Astrocyte of the spinal cord (primary cell): ENCODE measurements at regions not wholly inside any gene's neighbourhood (a gene's known extent, or its start where the extent isn't known, plus 50 kb on each side); places are given as distances from the start of the nearest gene placed in this dataset.

Source experiments
- DNase-seq: peaks from one replicate; pipeline ENCODE4 v3.0.0; 2011; ENCODE audit warnings: low read depth, low spot score
- H3K4me3 ChIP-seq: 2 replicates; pipeline ENCODE4 v1.5.1; 2011; ENCODE audit warnings: low read depth, mild to moderate bottlenecking, low read length, moderate library complexity
- in situ Hi-C: cut with HindIII; loops from 2 replicates; pipeline ENCODE4 v1.10.0; 2017; ENCODE audit warnings: low sequenced_read_pairs
- TF ChIP-seq, protein P1 (sequence below): IDR thresholded peaks from 2 replicates; pipeline ENCODE4 v1.5.1; 2012; ENCODE audit warnings: low read depth, mild to moderate bottlenecking, low read length, inconsistent platforms

DNA sequence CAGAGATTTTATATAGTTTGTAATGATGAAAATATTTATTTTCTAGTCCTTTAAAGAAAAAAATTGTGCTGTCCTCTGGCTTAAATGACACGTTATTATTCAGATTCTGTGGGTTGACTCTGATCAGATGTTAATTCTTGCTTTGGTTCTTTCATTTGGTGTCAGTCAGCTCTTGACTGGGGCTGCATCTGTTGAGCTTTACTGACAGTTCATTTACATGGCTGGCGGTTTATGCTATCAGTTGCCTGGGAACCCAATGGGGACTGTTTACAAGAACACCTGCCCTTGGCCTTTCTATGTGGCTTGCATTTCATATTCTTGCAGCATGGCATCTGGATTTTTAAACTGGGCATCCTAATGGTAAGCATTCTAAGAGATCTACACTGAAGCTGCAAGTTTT, 667.1 kb upstream of the FBXO33 start:
- in situ Hi-C loops, result no loop called here
- DNase-seq, result no peak
- no peak overlapping the region for H3K4me3 ChIP-seq
- TF ChIP-seq, protein P1, sequence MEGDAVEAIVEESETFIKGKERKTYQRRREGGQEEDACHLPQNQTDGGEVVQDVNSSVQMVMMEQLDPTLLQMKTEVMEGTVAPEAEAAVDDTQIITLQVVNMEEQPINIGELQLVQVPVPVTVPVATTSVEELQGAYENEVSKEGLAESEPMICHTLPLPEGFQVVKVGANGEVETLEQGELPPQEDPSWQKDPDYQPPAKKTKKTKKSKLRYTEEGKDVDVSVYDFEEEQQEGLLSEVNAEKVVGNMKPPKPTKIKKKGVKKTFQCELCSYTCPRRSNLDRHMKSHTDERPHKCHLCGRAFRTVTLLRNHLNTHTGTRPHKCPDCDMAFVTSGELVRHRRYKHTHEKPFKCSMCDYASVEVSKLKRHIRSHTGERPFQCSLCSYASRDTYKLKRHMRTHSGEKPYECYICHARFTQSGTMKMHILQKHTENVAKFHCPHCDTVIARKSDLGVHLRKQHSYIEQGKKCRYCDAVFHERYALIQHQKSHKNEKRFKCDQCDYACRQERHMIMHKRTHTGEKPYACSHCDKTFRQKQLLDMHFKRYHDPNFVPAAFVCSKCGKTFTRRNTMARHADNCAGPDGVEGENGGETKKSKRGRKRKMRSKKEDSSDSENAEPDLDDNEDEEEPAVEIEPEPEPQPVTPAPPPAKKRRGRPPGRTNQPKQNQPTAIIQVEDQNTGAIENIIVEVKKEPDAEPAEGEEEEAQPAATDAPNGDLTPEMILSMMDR, result no peak

DNA sequence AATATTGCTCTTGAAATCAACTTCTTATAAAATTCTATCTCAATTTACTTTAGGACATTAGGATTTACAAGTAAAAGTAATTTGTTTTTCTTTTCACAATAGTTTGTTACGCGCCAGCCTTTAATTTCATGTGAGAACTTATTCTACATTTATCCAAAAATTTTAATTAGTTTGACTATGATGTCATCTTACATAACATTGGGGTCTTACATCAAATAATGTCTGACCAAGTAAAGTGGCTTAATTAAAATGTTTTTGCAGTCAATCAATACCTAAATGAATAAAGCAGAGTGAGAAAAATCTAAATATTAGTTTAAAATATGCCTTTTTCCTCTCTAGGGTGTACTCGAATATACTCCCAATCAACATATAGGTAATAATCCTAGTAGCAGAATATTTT, 666.2 kb upstream of the FBXO33 start:
- TF ChIP-seq, protein P1, result no peak
- in situ Hi-C loops, result no loop called here
- no peak overlapping the region for H3K4me3 ChIP-seq
- DNase-seq, result no peak

DNA sequence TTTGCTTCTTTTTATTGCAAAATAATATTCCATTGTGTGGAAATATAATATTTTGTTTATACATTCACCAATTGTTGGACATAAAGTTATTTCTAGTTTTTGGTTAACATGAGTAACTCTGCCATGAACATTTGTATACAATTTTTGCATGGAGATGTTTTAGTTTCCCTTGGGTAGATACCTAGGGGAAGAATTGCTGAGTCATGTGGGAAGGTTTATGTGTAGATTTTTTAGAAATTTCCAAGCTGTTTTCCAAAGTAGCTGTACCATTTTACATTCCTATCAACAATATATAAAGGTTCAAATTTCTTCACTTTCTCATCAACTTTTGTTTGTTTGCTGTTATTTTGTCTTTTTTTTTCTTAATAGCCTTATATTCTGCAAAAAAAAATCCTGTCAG, 664.7 kb upstream of the FBXO33 start:
- DNase-seq, result no peak
- TF ChIP-seq, protein P1, result no peak
- no peak overlapping the region for H3K4me3 ChIP-seq
- in situ Hi-C loops, result no loop called here

DNA sequence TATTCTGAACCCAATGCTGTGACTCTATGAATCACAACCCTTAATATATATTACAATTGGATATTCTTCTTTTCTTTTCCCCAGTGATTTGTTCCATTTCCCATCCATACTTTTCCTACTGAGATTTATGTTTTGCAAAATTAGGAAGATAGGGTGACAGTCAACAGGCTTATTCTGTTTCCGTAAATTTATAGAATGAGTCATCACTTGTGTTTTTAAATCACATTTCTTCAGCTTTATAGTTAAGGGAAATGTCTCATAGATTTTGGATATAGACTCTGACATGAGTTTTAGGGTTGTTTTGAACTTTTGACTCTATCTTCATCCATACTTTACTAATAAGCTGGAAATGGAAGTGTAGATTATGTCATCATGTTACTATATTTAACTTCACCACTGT, 661.6 kb upstream of the FBXO33 start:
- no peak for DNase-seq
- in situ Hi-C loops, result no loop called here
- TF ChIP-seq, protein P1, result no peak
- H3K4me3 ChIP-seq, result no peak overlapping the region

DNA sequence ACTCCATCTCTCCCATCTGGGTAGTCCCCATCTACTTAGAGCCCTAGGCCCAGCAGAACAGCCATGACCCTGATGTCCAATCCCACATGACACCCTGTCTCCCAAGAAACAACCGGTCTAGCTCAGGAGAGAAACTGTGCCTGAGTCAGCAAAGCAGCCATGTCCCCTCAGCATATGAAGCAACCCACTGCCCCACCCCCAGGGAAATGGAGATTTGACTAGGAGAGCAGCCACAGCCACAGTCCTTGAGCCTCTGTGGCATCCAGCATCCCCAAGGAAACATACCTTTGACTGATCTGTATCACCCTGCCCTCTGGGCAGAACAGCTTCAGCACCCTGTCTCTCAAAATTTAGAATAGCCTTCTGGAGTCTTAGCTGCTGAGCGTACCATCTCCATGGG, 641.9 kb upstream of the FBXO33 start:
- in situ Hi-C loops, result no loop called here
- TF ChIP-seq, protein P1, result no peak
- no peak for DNase-seq
- no peak overlapping the region for H3K4me3 ChIP-seq

DNA sequence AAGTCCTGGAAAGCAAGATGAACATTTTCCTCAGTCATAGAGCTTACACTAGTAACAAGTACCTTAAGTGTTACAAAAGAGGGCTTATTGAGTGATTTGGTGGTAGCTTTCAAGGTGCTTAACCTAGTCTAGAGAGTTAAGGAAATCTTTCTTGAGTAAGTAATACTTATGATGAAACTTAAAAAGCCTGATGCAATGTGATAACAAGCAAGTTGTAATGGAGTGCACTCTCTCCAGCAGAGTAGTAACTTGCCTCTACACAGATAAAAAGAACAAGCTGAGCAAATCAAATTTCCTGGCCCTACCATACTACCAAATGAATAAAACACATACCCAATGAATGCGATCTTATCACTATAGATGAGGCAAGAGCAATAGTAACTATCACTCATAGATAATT, 639.9 kb upstream of the FBXO33 start:
- in situ Hi-C loops, result no loop called here
- DNase-seq, result no peak
- TF ChIP-seq, protein P1, result no peak
- no peak overlapping the region for H3K4me3 ChIP-seq
